Upper lobe of left lung (tissue), 6 donors: ENCODE measurements at regions not wholly inside any gene's neighbourhood (a gene's known extent, or its start where the extent isn't known, plus 50 kb on each side); places are given as distances from the start of the nearest gene placed in this dataset.

Source experiments
- ATAC-seq, 2 donors: fragments of 200-7000 bp; cut with Tn5 transposase; one replicate each; pipeline ENCODE4 v1.9.1; 2022; ENCODE audit warnings: mild to moderate bottlenecking in 2 of 2, moderate library complexity in 2 of 2; ENCODE audit not compliant: low FRiP score in 2 of 2
- DNase-seq, 2 donors: peaks; one replicate each; pipeline ENCODE4 v3.0.0-alpha.2; 2019 to 2020
- H3K27ac ChIP-seq, 4 donors: fragments of 200-600 bp; sonication (generic); one replicate each; pipeline ENCODE4 v1.5.1; 2016 to 2019
- H3K27me3 ChIP-seq, 4 donors: fragments of 200-600 bp; sonication (generic); one replicate each; pipeline ENCODE4 v1.5.1; 2017 to 2019
- H3K36me3 ChIP-seq, 4 donors: fragments of 200-600 bp; sonication (generic); one replicate each; pipeline ENCODE4 v1.5.1; 2016 to 2019
- H3K4me1 ChIP-seq, 4 donors: fragments of 200-600 bp; sonication (generic); one replicate each; pipeline ENCODE4 v1.5.1; 2018 to 2019
- H3K4me3 ChIP-seq, 4 donors: fragments of 200-600 bp; sonication (generic); one replicate each; pipeline ENCODE4 v1.5.1; 2017 to 2019; ENCODE audit warnings: mild to moderate bottlenecking in 2 of 4, moderate library complexity in 1 of 4
- H3K9me3 ChIP-seq, 4 donors: fragments of 200-600 bp; sonication (generic); one replicate each; pipeline ENCODE4 v1.5.1; 2018 to 2019
- CTCF ChIP-seq, 6 experiments: fragments of 450-650 bp in 4 of 6; fragments of 200-600 bp in 2 of 6; sonication (generic) in 2 of 6; IDR thresholded peaks; one replicate each; pipeline ENCODE4 v1.5.1; 2016 to 2019; ENCODE audit warnings: antibody characterized with exemption in 6 of 6
- EP300 ChIP-seq, 4 donors: sonication (generic); formaldehyde crosslinking; IDR thresholded peaks; one replicate each; pipeline ENCODE4 v1.5.1; 2017; ENCODE audit warnings: antibody characterized with exemption in 4 of 4, control low read depth in 2 of 4
- POLR2A ChIP-seq, 4 donors: fragments of 450-650 bp; IDR thresholded peaks; one replicate each; pipeline ENCODE4 v1.5.1; 2016 to 2017; ENCODE audit warnings: antibody characterized with exemption in 4 of 4, mild to moderate bottlenecking in 2 of 4
- POLR2AphosphoS5 ChIP-seq, 2 donors: sonication (generic); formaldehyde crosslinking; IDR thresholded peaks; one replicate each; pipeline ENCODE4 v1.5.1; 2017; ENCODE audit warnings: antibody characterized with exemption in 2 of 2
- WGBS, 2 donors: methylation state at CpG; one replicate each; pipeline ENCODE4 v1.1.5; 2017 to 2018; 5-methylcytosine and 5-hydroxymethylcytosine counted together
- donor health status: DM: no; HTN: no; CAD: no; lungs with moderate emphysema.
- donor health status: DM: no; HTN: yes; CAD: no; lungs with severe emphysema.

DNA sequence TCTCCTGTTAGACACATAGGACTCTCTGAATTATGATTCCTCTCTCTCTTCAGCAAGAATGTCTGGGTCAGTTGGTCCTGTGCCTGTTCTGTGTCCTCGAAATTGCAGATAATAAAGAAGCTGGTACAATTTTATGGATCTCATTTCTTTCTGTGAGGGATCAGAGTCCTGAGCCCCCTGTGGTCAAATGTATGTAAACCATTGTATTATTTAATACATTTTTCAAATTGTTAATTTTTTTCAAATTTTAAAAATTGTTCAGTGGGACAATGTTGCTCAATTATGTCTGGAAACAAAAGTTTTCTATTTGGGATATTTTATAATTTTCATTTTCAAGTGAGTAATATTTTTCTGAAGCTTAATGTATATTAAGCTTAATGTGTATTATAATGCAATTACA, 513.5 kb downstream of the CCER1 start:
- Histone ChIP-seq H3K4me3 (no peak overlapping the region), H3K4me1 (no peaks in the 10 kb centered on the region), H3K9me3 (peaks cover 0 to 10% (median 2%) of the 10 kb centered on the region in 4 donors), H3K36me3 (no peaks in the 10 kb centered on the region), H3K27me3 (no peaks in the 10 kb centered on the region), H3K27ac (no peak overlapping the region)
- 68 to 90% methylated on average over 1 of the region's 1 CpG for WGBS, 2 donors
- no peak for TF ChIP-seq EP300 (IDR thresholded peaks at IDR 0.05)
- no peak for TF ChIP-seq CTCF (IDR thresholded peaks at IDR 0.05)
- no peak for TF ChIP-seq POLR2A (IDR thresholded peaks at IDR 0.05)
- TF ChIP-seq POLR2AphosphoS5 (IDR thresholded peaks at IDR 0.05): no peak
- no peak for DNase-seq
- no peak for ATAC-seq

GRCh38 chr12:90428881-90429280, 526.1 kb downstream of the CCER1 start:
- H3K27me3 ChIP-seq: no peaks in the 10 kb centered on the region
- ATAC-seq: no peak
- 63 to 73% methylated on average over 3 of the region's 3 CpGs for WGBS, 2 donors
- H3K36me3 ChIP-seq: no peaks in the 10 kb centered on the region
- no peaks in the 10 kb centered on the region for H3K4me1 ChIP-seq
- TF ChIP-seq CTCF (IDR thresholded peaks at IDR 0.05): no peak
- no peak for TF ChIP-seq EP300 (IDR thresholded peaks at IDR 0.05)
- TF ChIP-seq POLR2AphosphoS5 (IDR thresholded peaks at IDR 0.05): no peak
- no peak for TF ChIP-seq POLR2A (IDR thresholded peaks at IDR 0.05)
- no peak for DNase-seq
- H3K27ac ChIP-seq: no peak overlapping the region
- H3K4me3 ChIP-seq: no peak overlapping the region
- H3K9me3 ChIP-seq: peaks cover 0 to 2% (median 0%) of the 10 kb centered on the region in 4 donors

DNA sequence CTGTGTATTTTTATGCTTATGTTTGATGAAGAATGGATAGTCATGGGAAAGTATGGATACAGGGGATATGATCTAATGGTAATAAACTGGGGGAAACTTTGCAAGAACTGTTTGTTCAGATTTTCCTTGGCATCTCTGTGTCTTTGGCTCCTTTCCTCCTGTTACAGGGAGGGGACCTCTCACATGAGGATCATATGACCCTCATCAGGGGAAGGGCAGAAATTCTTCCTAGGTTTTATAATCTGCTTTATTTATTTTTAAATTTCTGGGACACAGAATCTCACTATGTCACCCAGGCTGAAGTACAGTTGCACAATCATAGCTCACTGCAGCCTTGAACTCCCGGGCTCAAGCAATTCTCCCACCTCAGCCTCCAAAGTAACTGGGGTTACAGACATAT, 526.5 kb downstream of the CCER1 start:
- no peak for DNase-seq
- TF ChIP-seq POLR2AphosphoS5 (IDR thresholded peaks at IDR 0.05) (no peak), CTCF (IDR thresholded peaks at IDR 0.05) (no peak), EP300 (IDR thresholded peaks at IDR 0.05) (no peak), POLR2A (IDR thresholded peaks at IDR 0.05) (no peak)
- H3K36me3 ChIP-seq: no peaks in the 10 kb centered on the region
- H3K27me3 ChIP-seq: no peaks in the 10 kb centered on the region
- 71 to 80% methylated on average over 1 of the region's 1 CpG for WGBS, 2 donors
- no peaks in the 10 kb centered on the region for H3K4me1 ChIP-seq
- peak in 1 of 2 donors; percentile 58 for ATAC-seq
- H3K27ac ChIP-seq: no peak overlapping the region
- H3K9me3 ChIP-seq: no peaks in the 10 kb centered on the region
- H3K4me3 ChIP-seq: no peak overlapping the region

DNA sequence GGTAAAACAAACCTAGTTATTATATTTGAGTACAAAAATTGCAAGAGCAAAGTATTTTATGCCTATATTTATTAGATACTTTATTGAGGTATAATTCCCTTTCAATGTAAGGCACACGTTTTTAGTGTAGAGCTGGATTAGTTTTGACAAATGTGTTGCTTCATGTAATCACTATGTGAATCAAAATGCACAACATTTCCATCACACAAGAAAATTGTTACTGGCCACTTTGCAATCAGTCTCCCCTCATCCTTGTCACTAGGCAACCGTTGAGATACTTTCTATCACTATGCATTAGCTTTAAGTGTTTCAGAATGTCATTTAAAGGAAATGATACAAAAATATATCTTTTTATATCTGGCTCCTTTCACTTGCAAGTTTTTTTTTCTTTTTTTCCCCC, 531.0 kb downstream of the CCER1 start:
- Histone ChIP-seq H3K4me1 (no peaks in the 10 kb centered on the region), H3K27me3 (no peaks in the 10 kb centered on the region), H3K9me3 (no peaks in the 10 kb centered on the region), H3K36me3 (no peaks in the 10 kb centered on the region), H3K27ac (no peak overlapping the region), H3K4me3 (no peak overlapping the region)
- no peak for TF ChIP-seq POLR2A (IDR thresholded peaks at IDR 0.05)
- TF ChIP-seq EP300 (IDR thresholded peaks at IDR 0.05): no peak
- no peak for TF ChIP-seq POLR2AphosphoS5 (IDR thresholded peaks at IDR 0.05)
- no peak for TF ChIP-seq CTCF (IDR thresholded peaks at IDR 0.05)
- 51 to 57% methylated on average over 2 of the region's 2 CpGs for WGBS, 2 donors
- no peak for DNase-seq
- ATAC-seq: no peak

DNA sequence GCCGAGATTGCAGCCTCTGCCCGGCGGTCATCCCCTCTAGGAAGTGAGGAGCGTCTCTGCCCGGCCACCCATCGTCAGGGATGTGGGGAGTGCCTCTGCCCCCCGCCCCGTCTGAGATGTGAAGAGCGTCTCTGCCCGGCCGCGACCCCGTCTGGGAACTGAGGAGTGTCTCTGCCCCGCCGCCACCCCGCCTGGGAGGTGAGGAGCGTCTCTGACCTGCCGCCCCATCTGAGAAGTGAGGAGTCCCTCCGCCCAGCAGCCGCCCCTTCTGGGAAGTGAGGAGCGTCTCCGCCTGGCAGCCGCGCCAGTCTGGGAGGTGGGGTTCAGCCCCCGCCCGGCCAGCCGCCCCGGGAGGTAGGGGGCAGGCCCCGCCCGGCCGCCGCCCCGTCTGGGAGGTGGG, 544.0 kb downstream of the CCER1 start:
- WGBS, 2 donors: 92 to 95% methylated on average over 5 to 9 of the region's 33 CpGs
- no peak for ATAC-seq
- DNase-seq: peak in 1 of 2 donors; percentile 76

More for the DNA sequence above, 544.0 kb downstream of the CCER1 start:
- Histone ChIP-seq H3K27me3 (no peaks in the 10 kb centered on the region), H3K9me3 (no peaks in the 10 kb centered on the region), H3K36me3 (no peaks in the 10 kb centered on the region), H3K4me1 (no peaks in the 10 kb centered on the region), H3K27ac (no peak overlapping the region), H3K4me3 (no peak overlapping the region)
- no peak for TF ChIP-seq CTCF (IDR thresholded peaks at IDR 0.05)
- no peak for TF ChIP-seq EP300 (IDR thresholded peaks at IDR 0.05)
- TF ChIP-seq POLR2A (IDR thresholded peaks at IDR 0.05): no peak
- TF ChIP-seq POLR2AphosphoS5 (IDR thresholded peaks at IDR 0.05): no peak
